ENCODE measurements at regions not wholly inside any gene's neighbourhood (a gene's known extent, or its start where the extent isn't known, plus 50 kb on each side); places are given as distances from the start of the nearest gene placed in this dataset.

DNA sequence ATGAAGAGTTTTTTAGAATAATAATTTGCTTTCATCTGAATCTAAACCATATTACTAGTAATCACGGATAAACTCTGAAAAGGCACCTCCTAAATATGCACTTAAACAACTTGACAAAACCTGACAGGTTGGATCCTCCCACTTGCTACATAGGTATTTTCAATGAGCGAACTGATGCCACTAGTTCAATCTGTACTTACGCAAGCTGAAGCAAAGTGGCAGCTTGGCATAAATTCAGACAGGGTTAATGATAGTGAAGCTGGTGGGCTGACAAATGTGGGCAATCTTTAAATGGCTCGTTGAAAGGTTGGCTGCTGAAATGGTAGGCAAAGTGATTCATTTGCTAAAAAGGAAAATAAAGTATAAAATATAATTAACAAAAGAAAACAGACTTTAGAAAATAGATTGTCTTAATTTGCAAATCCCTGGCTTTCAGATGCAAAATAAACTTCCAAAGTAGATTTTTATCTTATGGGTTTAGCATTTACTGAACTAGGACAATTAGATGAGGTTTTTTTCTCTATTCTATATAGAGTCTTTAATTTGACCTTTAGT, 1713.5 kb upstream of the SLC39A10 start:
- Histone ChIP-seq H3K4me3 (no peak overlapping the region), H3K27ac (no peak overlapping the region)
- no peak for DNase-seq (ENCODE audit: low spot score)
- TF ChIP-seq, protein P1, sequence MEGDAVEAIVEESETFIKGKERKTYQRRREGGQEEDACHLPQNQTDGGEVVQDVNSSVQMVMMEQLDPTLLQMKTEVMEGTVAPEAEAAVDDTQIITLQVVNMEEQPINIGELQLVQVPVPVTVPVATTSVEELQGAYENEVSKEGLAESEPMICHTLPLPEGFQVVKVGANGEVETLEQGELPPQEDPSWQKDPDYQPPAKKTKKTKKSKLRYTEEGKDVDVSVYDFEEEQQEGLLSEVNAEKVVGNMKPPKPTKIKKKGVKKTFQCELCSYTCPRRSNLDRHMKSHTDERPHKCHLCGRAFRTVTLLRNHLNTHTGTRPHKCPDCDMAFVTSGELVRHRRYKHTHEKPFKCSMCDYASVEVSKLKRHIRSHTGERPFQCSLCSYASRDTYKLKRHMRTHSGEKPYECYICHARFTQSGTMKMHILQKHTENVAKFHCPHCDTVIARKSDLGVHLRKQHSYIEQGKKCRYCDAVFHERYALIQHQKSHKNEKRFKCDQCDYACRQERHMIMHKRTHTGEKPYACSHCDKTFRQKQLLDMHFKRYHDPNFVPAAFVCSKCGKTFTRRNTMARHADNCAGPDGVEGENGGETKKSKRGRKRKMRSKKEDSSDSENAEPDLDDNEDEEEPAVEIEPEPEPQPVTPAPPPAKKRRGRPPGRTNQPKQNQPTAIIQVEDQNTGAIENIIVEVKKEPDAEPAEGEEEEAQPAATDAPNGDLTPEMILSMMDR (IDR thresholded peaks at IDR 0.05): no peak

DNA sequence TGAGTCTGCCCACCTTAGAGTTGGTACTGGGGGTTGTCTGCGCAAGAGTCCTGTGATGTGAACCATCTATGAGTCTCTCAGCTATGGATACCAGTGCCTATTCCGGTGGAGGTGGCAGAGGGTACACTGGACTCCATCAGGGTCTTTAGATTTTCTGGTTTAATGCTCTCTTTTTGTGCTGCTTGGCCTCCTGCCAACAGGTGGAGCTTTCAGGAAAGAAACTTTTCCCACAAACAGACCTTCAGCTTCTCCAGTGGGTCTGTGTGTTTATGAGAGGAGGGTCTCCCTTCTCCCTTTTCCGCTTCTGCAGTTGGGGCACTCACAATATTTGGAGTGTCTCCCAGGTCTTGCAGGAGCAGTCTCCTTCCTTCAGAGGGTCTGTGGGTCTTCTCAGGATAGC, 1721.9 kb upstream of the SLC39A10 start:
- no peak overlapping the region for H3K27ac ChIP-seq
- DNase-seq (ENCODE audit: low spot score): no peak
- TF ChIP-seq, protein P1 (IDR thresholded peaks at IDR 0.05): no peak
- H3K4me3 ChIP-seq: no peak overlapping the region

DNA sequence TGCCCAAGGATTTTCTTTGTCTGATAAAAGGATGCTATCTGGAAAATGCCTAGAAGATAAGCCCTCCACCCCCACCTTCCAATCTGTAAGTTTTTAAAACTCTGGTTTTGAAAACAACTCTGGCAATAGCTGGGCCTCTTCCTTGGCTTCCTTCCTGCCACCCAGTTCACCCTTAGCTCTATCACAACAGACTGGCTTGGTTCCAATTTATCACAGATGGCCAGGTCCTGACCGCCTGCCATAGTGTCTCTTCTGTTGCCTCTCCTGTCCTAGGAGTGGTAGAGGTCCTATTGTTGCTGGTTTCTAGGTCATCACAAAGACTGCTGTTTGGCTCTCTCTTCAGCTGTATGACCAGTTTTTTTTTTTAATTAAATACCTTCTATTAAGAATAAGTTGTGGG, 1727.9 kb upstream of the SLC39A10 start:
- Histone ChIP-seq H3K4me3 (no peak overlapping the region), H3K27ac (no peak overlapping the region)
- no peak for DNase-seq (ENCODE audit: low spot score)
- TF ChIP-seq, protein P1 (IDR thresholded peaks at IDR 0.05): no peak

DNA sequence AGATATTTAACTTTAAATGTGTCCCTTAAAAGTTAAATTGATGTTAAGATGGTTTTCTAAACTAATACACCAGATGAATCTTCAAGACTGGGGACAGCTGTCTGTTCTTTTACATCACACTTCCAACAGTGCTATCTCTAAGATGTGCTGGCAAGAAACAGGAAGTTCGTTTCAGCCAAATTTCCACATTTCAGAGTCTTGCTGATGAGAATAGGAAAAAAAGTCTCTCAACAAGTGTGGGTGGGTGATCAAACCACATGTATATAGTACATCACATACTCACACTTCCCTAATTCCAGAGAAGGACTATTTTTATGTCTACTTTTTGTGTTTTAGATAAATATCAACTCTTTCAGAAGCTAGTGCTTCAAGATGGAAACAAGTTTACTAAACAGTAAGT, 1712.8 kb upstream of the TMEFF2 start:
- H3K4me3 ChIP-seq: no peak overlapping the region
- H3K27ac ChIP-seq: no peak overlapping the region
- TF ChIP-seq, protein P1 (IDR thresholded peaks at IDR 0.05): no peak
- DNase-seq (ENCODE audit: low spot score): no peak

GRCh38 chr2:193900292-193900691, 1705.6 kb upstream of the TMEFF2 start:
- H3K27ac ChIP-seq: no peak overlapping the region
- H3K4me3 ChIP-seq: no peak overlapping the region
- TF ChIP-seq, protein P1 (IDR thresholded peaks at IDR 0.05): no peak
- DNase-seq (ENCODE audit: low spot score): no peak

DNA sequence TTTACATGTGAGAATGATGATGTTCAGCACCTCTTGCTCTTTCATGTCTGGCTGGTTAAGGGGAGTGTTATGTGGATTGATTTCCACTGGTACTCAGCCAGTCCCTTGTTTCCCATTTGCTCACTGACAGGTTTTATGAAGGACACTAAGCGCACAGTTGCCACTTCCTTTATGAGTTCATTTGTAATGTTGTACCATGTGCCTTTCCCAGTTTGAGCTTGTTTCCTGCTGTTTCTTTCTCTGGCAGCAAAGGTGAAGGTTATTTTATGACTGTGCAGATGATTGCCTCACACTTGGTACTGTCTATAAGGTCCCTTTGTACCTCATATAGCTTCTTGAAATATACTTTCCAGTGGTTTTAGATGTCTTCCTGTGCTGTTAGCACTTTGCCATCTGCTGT, 1700.5 kb upstream of the TMEFF2 start:
- no peak overlapping the region for H3K4me3 ChIP-seq
- TF ChIP-seq, protein P1 (IDR thresholded peaks at IDR 0.05): no peak
- H3K27ac ChIP-seq: no peak overlapping the region
- no peak for DNase-seq (ENCODE audit: low spot score)

- TF ChIP-seq, protein P1 (IDR thresholded peaks at IDR 0.05): no peak
- Histone ChIP-seq H3K4me3 (no peak overlapping the region), H3K27ac (no peak overlapping the region)
Measured at GRCh38 chr2:193894081-193894480, 1699.3 kb upstream of the TMEFF2 start.

More at GRCh38 chr2:193894081-193894480, 1699.3 kb upstream of the TMEFF2 start:
- DNase-seq (ENCODE audit: low spot score): no peak
